Caco-2 (cell line): ENCODE measurements at regions not wholly inside any gene's neighbourhood (a gene's known extent, or its start where the extent isn't known, plus 50 kb on each side); places are given as distances from the start of the nearest gene placed in this dataset.
A peak's percentile ranks its signal among the peaks of the same experiment; 100 is the strongest.
"Not testable (repeated sequence)": the region's sequence is repeated elsewhere in the genome, so short reads cannot be mapped to it uniquely, and the experiment has no call there.

Experiments used
- BruUV-seq: library from RNA; stranded (reverse); fragments of 400-500 nt; replicated peaks from 2 replicates; lab custom pipeline; 2021; lab: Mats Ljungman, UMichigan
- CTCF ChIA-PET: fragments of 300-600 bp; sonication (Branson Sonifier 250); formaldehyde crosslinking; loops from one replicate; lab custom pipeline; 2022; ENCODE audit warnings: antibody characterized with exemption; lab: Charles Lee
- POLR2A ChIA-PET: fragments of 300-600 bp; sonication (Branson Sonifier 250); formaldehyde crosslinking; loops from one replicate; lab custom pipeline; 2022; ENCODE audit warnings: antibody characterized with exemption; lab: Charles Lee
- DNase-seq, 2 experiments: peaks; one replicate each; pipeline versions ENCODE4 v3.0.0 to v3.0.0-alpha.2; 2020 to 2022
- H3K27me3 ChIP-seq: replicated peaks from 2 replicates; pipeline ENCODE4 v1.6.0; 2011; ENCODE audit warnings: low read length; ENCODE audit not compliant: control insufficient read depth, insufficient read depth
- H3K36me3 ChIP-seq: 2 replicates; pipeline ENCODE4 v1.5.1; 2011; ENCODE audit warnings: low read length; ENCODE audit not compliant: control insufficient read depth, insufficient read depth
- H3K4me1 ChIP-seq: fragments of 250-450 bp; sonication (Bioruptor Pico); 2 replicates; pipeline ENCODE4 v1.5.1; 2020; ENCODE audit warnings: mild to moderate bottlenecking
- H3K4me3 ChIP-seq: 2 replicates; pipeline ENCODE4 v1.5.1; 2011; ENCODE audit warnings: low read depth, mild to moderate bottlenecking, control low read depth, low read length
- H3K9me3 ChIP-seq: fragments of 250-450 bp; sonication (Bioruptor Pico); 2 replicates; pipeline ENCODE4 v1.5.1; 2020; ENCODE audit warnings: mild to moderate bottlenecking, moderate library complexity
- H3K27ac Mint-ChIP-seq: one replicate; pipeline ENCODE4 v1.8.0; 2022; ENCODE audit warnings: mixed read lengths; ENCODE audit not compliant: unreplicated experiment
- H3K27me3 Mint-ChIP-seq: one replicate; pipeline ENCODE4 v1.8.0; 2022; ENCODE audit warnings: mixed read lengths; ENCODE audit not compliant: insufficient read depth, unreplicated experiment
- H3K36me3 Mint-ChIP-seq: one replicate; pipeline ENCODE4 v1.8.0; 2022; ENCODE audit warnings: mild to moderate bottlenecking, mixed read lengths; ENCODE audit not compliant: insufficient read depth, unreplicated experiment
- H3K4me1 Mint-ChIP-seq: one replicate; pipeline ENCODE4 v1.8.0; 2022; ENCODE audit warnings: low read depth, mixed read lengths; ENCODE audit not compliant: unreplicated experiment
- H3K4me3 Mint-ChIP-seq: one replicate; pipeline ENCODE4 v1.8.0; 2022; ENCODE audit warnings: mild to moderate bottlenecking, moderate library complexity, mixed read lengths; ENCODE audit not compliant: unreplicated experiment
- H3K9me3 Mint-ChIP-seq: one replicate; pipeline ENCODE4 v1.8.0; 2022; ENCODE audit warnings: mixed read lengths; ENCODE audit not compliant: unreplicated experiment
- intact Hi-C: fragments of 100-400 bp; cut with micrococcal nuclease; formaldehyde crosslinking; loops from one replicate; pipeline ENCODE4 v1.10.0; 2022; ENCODE audit not compliant: unreplicated experiment
- TF ChIP-seq, protein P1 (sequence below), 2 experiments: fragments of 200-600 bp in 1 of 2; IDR thresholded peaks; 1 replicate in 1 of 2; 2 replicates in 1 of 2; pipeline versions ENCODE4 v1.5.1 to v1.8.0; 2011 to 2022; ENCODE audit warnings: antibody characterized with exemption in 1 of 2, control low read depth in 1 of 2, inconsistent platforms in 1 of 2, low read depth in 1 of 2, low read length in 1 of 2, mild to moderate bottlenecking in 1 of 2, moderate library complexity in 1 of 2; ENCODE audit not compliant: insufficient read depth in 1 of 2, severe bottlenecking in 1 of 2, unreplicated experiment in 1 of 2

- Histone ChIP-seq H3K27me3 (no peaks in the 10 kb centered on the region), H3K4me1 (no peaks in the 10 kb centered on the region), H3K4me3 (no peak overlapping the region), H3K9me3 (no peaks in the 10 kb centered on the region; the same call in 1 of the 2 replicates), H3K36me3 (no peaks in the 10 kb centered on the region)
- DNase-seq, result no peak
- no peaks in the 10 kb centered on the region for H3K27me3 Mint-ChIP-seq
- TF ChIP-seq, protein P1, sequence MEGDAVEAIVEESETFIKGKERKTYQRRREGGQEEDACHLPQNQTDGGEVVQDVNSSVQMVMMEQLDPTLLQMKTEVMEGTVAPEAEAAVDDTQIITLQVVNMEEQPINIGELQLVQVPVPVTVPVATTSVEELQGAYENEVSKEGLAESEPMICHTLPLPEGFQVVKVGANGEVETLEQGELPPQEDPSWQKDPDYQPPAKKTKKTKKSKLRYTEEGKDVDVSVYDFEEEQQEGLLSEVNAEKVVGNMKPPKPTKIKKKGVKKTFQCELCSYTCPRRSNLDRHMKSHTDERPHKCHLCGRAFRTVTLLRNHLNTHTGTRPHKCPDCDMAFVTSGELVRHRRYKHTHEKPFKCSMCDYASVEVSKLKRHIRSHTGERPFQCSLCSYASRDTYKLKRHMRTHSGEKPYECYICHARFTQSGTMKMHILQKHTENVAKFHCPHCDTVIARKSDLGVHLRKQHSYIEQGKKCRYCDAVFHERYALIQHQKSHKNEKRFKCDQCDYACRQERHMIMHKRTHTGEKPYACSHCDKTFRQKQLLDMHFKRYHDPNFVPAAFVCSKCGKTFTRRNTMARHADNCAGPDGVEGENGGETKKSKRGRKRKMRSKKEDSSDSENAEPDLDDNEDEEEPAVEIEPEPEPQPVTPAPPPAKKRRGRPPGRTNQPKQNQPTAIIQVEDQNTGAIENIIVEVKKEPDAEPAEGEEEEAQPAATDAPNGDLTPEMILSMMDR (IDR thresholded peaks at IDR 0.05; ENCODE audit: insufficient read depth in 1 of 2, low read depth in 1 of 2, low read length in 1 of 2, severe bottlenecking in 1 of 2, unreplicated experiment in 1 of 2), result no peak
- POLR2A ChIA-PET, result no interaction called here
- intact Hi-C loops, result no loop called here
- no peaks in the 10 kb centered on the region for H3K36me3 Mint-ChIP-seq
- CTCF ChIA-PET, result no interaction called here
- no TSS peak for BruUV-seq
- H3K27ac Mint-ChIP-seq, result no peak overlapping the region
- H3K9me3 Mint-ChIP-seq, result peaks cover 18% of the 10 kb centered on the region
- H3K4me1 Mint-ChIP-seq, result no peaks in the 10 kb centered on the region
- no peak overlapping the region for H3K4me3 Mint-ChIP-seq
These were observed 69.6 kb upstream of the ZNF479 start for GRCh38 chr7:57201895-57202210.

- Mint-ChIP-seq H3K27ac (no peak overlapping the region), H3K27me3 (no peaks in the 10 kb centered on the region), H3K4me1 (no peaks in the 10 kb centered on the region), H3K36me3 (no peaks in the 10 kb centered on the region), H3K4me3 (no peak overlapping the region), H3K9me3 (peaks cover 22% of the 10 kb centered on the region)
- TF ChIP-seq, protein P1 (IDR thresholded peaks at IDR 0.05; ENCODE audit: insufficient read depth in 1 of 2, low read depth in 1 of 2, low read length in 1 of 2, severe bottlenecking in 1 of 2, unreplicated experiment in 1 of 2), result no peak
- H3K36me3 ChIP-seq, result no peaks in the 10 kb centered on the region
- no peaks in the 10 kb centered on the region for H3K4me1 ChIP-seq
- intact Hi-C loops, result no loop called here
- BruUV-seq, result no TSS peak
- peak in 1 of 2 experiments; percentile 23 for DNase-seq
- POLR2A ChIA-PET, result no interaction called here
- no peak overlapping the region for H3K4me3 ChIP-seq
- no peaks in the 10 kb centered on the region; the same call in 1 of the 2 replicates for H3K9me3 ChIP-seq
- CTCF ChIA-PET, result no interaction called here
- no peaks in the 10 kb centered on the region for H3K27me3 ChIP-seq
These were observed 70.0 kb upstream of the ZNF479 start for GRCh38 chr7:57202274-57202673.

DNA sequence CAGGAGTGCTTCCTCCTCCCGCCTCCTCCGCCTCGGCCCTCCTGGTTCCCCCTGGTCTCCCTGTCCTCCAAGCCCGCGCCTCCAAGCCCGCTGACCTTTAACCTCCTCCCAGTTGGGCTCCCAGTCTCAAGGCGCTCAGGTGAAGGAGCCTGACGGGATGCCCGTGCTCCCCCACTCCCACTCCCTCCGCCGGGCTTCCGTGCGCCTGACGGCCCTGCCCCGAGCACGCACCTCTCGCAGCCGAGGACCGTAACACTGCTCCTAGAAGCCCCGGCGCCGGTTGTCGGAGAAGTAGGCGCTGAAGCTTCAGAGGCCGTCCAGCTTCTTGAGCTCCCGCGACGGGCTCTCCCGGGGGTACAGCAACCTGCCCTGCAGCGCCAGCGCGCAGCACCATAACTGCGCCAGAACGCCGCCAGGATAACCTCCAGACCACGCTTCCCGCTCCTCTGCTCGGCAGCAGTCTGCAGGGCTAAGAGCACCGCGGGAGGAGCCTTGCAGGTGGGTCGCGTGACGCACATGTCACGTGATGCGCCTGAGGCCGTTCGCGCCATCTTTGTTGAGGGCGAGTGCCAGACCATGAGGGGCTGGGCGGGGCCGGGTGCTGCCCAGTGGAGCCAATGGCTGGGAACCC lies 71.0 kb upstream of the ZNF479 start:
- H3K4me3 Mint-ChIP-seq, result no peak overlapping the region
- H3K9me3 Mint-ChIP-seq, result peaks cover 31% of the 10 kb centered on the region
- DNase-seq, result peak in 1 of 2 experiments; percentile 26
- H3K4me1 ChIP-seq, result no peaks in the 10 kb centered on the region
- no peak overlapping the region for H3K4me3 ChIP-seq
- ChIA-PET CTCF (no interaction called here), POLR2A (no interaction called here)
- intact Hi-C loops, result no loop called here
- H3K36me3 ChIP-seq, result no peaks in the 10 kb centered on the region
- no peaks in the 10 kb centered on the region for H3K27me3 Mint-ChIP-seq
- no peaks in the 10 kb centered on the region for H3K4me1 Mint-ChIP-seq
- H3K36me3 Mint-ChIP-seq, result no peaks in the 10 kb centered on the region
- TF ChIP-seq, protein P1 (IDR thresholded peaks at IDR 0.05; ENCODE audit: insufficient read depth in 1 of 2, low read depth in 1 of 2, low read length in 1 of 2, severe bottlenecking in 1 of 2, unreplicated experiment in 1 of 2), result no peak
- H3K27ac Mint-ChIP-seq, result no peak overlapping the region
- H3K27me3 ChIP-seq, result no peaks in the 10 kb centered on the region
- no peaks in the 10 kb centered on the region; the same call in 1 of the 2 replicates for H3K9me3 ChIP-seq
- BruUV-seq, result no TSS peak

DNA sequence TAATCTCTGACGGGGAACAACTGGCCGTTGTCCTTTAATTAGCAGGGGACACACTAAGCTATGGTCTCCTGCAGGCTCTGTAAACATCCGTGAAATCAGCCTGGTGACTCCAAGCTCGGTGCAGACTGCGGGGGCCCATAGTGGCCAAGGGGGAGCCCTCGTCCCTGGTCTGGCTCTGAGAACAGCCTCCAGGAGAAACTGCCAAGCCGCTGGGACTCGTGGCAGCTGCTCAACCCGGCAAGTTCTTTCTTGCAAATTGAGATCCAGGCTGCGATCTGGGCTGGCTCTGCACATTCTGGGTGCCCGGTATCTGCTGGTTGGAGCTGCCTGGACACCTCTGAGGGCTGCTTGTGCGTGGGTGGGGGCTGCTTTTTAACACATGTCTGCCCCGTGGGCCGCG lies 71.6 kb upstream of the ZNF479 start:
- CTCF ChIA-PET, H3K27me3 Mint-ChIP-seq, H3K9me3 ChIP-seq, H3K4me1 Mint-ChIP-seq, POLR2A ChIA-PET, H3K4me3 ChIP-seq, H3K4me3 Mint-ChIP-seq, BruUV-seq, H3K4me1 ChIP-seq, H3K27ac Mint-ChIP-seq, H3K36me3 ChIP-seq, intact Hi-C loops, H3K36me3 Mint-ChIP-seq, H3K27me3 ChIP-seq: not testable (repeated sequence)
- peaks cover 36% of the 10 kb centered on the region for H3K9me3 Mint-ChIP-seq
- peak in 1 of 2 experiments; percentile 12 for DNase-seq
